ENCODE measurements at regions not wholly inside any gene's neighbourhood (a gene's known extent, or its start where the extent isn't known, plus 50 kb on each side); places are given as distances from the start of the nearest gene placed in this dataset.

DNA sequence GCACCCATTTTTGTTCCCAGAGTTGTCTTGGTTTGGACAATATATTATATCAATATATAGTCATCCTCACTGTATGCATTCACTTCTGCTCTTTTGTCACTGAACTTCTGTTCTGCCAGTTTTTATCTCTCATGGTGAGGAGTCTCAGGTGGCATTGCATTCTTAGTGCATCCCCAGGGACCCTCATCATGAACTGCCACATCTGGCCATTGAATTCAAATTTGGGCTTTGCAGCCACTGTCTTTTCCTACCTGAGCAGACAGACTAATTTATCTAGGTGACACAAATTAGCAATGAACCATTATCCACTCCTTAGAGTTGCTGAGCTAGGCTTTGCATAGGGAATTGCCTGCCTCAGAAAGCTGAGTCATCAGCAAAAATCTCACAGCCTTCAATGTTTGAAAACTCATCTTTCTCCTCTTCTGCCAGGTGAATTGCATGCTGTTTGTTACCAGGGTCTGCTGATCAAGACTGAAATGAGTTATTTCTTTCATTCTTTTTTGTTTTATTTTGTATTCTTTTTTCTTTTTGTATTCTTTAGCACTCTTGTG is 316.8 kb upstream of the MTPN start:
- no peak overlapping the region for H3K4me3 ChIP-seq (ENCODE audit: control insufficient read depth, low read depth, low read length)
- no peak for DNase-seq (ENCODE audit: low read depth)
- TF ChIP-seq CTCF (conservative IDR thresholded peaks at IDR 0.05; ENCODE audit: control insufficient read depth, insufficient read depth, low read depth, low read length), result no peak

- no peak for DNase-seq (ENCODE audit: low read depth)
- H3K4me3 ChIP-seq (ENCODE audit: control insufficient read depth, low read depth, low read length), result no peak overlapping the region
- TF ChIP-seq CTCF (conservative IDR thresholded peaks at IDR 0.05; ENCODE audit: control insufficient read depth, insufficient read depth, low read depth, low read length), result no peak
Measured at GRCh38 chr7:136293272-136293671, 316.1 kb upstream of the MTPN start.

DNA sequence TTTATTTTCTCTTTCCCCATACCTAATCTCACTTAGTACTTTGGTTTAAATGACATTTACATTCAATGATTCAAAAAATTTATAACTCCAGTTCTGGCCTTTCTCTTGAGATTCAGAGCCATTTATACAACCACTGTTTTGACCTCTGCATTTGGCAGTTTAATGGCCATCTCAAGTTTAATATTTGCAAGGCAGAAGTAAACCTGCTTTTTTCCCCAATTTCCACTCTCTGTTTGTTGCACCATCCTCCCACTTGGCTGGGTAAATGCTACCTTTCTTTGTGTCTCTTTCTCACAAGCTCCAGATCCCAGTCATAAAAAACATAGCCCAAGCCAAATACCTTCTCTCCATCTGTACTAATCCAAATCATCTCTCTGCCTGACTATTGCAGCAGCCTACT is 315.2 kb upstream of the MTPN start:
- no peak overlapping the region for H3K4me3 ChIP-seq (ENCODE audit: control insufficient read depth, low read depth, low read length)
- DNase-seq (ENCODE audit: low read depth), result no peak
- no peak for TF ChIP-seq CTCF (conservative IDR thresholded peaks at IDR 0.05; ENCODE audit: control insufficient read depth, insufficient read depth, low read depth, low read length)

GRCh38 chr7:136290351-136290750 is 313.2 kb upstream of the MTPN start:
- TF ChIP-seq CTCF (conservative IDR thresholded peaks at IDR 0.05; ENCODE audit: control insufficient read depth, insufficient read depth, low read depth, low read length), result no peak
- no peak for DNase-seq (ENCODE audit: low read depth)
- no peak overlapping the region for H3K4me3 ChIP-seq (ENCODE audit: control insufficient read depth, low read depth, low read length)

DNA sequence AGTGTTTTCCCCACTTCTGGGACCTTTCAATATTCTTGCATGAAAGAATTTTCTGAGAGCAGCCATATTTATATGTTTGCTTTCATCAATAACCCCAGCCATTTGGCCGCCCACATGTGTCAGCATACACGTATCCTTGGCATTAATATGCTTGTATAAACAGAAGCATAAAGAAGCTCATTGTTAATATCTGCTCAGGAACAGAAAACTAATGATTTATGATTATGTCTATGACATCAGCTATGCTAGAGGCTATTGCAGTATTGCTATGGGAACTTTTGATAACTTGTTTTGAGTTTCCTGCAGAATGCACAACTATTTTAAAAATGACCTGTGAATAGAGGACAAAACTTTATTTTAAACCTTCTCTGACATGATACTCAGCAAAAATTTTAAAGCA is 300.9 kb upstream of the MTPN start:
- no peak for DNase-seq (ENCODE audit: low read depth)
- no peak overlapping the region for H3K4me3 ChIP-seq (ENCODE audit: control insufficient read depth, low read depth, low read length)
- TF ChIP-seq CTCF (conservative IDR thresholded peaks at IDR 0.05; ENCODE audit: control insufficient read depth, insufficient read depth, low read depth, low read length), result no peak

DNA sequence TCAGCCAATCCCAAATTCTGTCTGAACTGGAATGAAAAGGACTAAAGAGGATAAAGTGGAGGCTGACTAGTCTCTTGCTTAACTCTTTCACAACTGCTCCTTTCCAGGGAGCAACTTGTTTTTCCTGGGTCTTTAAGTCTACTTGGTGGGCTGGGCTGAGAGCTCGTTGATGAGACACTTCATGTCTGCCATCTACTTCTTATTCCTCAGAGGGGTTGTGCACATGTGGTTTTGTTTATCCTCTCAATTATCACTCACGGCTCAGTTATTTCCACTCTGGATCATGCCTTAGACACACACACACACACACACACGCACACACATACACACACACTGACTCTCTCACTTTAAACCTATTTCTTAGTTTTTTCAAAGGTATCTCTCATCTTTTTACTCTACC is 298.6 kb upstream of the MTPN start:
- peak; percentile 1 for DNase-seq (ENCODE audit: low read depth)
- TF ChIP-seq CTCF (conservative IDR thresholded peaks at IDR 0.05; ENCODE audit: control insufficient read depth, insufficient read depth, low read depth, low read length), result no peak
- H3K4me3 ChIP-seq (ENCODE audit: control insufficient read depth, low read depth, low read length), result no peak overlapping the region

Measured in fibroblast of mammary gland (primary cell).